ENCODE measurements at regions not wholly inside any gene's neighbourhood (a gene's known extent, or its start where the extent isn't known, plus 50 kb on each side); places are given as distances from the start of the nearest gene placed in this dataset.
"Not testable (repeated sequence)": the region's sequence is repeated elsewhere in the genome, so short reads cannot be mapped to it uniquely, and the experiment has no call there.

DNA sequence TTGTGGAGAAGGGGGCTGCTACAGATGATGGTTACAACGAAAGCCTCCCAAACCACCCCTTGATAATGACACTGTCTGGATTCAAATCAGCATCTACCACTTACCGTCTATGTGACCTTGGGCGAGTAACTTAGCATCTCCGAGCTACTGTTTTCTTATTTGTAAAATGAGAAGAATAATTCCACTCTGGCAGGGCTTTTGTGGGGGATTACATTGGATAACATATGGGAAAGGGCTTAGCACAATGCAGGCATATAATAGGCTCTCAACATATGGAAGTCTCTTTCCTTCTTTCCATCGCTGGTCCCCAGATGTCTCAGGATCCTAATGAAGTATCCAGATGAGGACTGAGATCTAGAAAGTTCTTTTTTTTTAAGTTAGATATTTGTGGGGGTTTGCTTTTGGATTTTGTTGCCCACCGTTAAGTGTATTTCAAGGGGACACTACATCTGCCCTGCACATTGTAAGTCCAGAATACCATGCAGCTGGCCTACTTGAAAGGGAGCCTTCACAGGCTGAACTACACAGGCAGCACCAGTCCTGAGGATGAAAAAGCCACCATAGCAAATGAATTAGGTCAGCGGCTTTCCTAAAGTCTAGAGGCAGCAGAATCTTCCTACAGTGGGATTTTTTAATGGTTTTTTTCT, 172.2 kb upstream of the IRF2BP2 start:
- H3K27me3 ChIP-seq (ENCODE audit: control insufficient read depth, insufficient read depth, low read length): peaks cover 3% of the 10 kb centered on the region
- no peak overlapping the region for H3K4me3 ChIP-seq (ENCODE audit: low read length)
- no peak overlapping the region for H3K9ac ChIP-seq (ENCODE audit: low read length)
- H3K9me3 ChIP-seq (ENCODE audit: control insufficient read depth, low read length): no peaks in the 10 kb centered on the region
- H3K36me3 ChIP-seq (ENCODE audit: control insufficient read depth, insufficient read depth, low read length): no peaks in the 10 kb centered on the region
- H3K4me1 ChIP-seq (ENCODE audit: control insufficient read depth, insufficient read depth, low read length): no peaks in the 10 kb centered on the region

DNA sequence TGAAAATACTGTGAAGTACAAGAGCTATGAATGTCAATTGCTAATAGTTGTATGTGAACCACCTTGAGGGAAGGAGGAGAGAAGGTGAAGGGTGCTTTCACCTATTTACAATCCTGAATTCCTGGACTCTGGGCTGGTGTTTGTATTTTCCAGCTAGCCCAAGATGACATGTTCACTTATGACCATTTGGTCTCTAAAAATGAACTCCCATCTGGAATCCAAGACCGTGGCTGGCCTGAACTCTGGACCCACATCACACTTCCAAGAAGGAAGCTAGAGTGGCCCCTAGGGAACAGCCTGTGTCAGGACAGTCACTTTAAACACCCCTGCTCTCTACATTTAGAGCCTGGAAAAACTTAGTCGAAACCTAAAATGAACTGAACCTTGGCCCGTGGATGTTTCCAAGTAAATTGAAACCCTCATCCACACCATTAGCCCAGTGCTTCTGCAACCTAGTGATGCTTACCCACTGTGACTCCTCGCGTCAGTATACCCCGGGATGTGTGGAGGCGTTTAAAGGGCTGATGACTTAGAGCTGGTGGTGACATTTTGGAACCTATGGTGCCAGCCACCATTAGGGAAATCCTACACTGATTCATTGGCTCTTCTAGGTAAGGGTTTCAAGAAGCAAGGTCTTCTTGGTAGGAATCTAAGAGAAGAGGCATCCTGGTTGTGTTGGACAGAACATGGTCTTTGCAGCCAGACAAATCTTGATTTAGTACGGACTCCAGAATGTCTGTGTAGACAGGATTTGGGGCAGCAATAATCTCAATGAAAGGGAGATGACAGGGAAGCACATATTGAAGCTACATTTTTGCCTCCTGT, 171.5 kb upstream of the IRF2BP2 start:
- no peaks in the 10 kb centered on the region for H3K9me3 ChIP-seq (ENCODE audit: control insufficient read depth, low read length)
- H3K9ac ChIP-seq (ENCODE audit: low read length): no peak overlapping the region
- H3K27me3 ChIP-seq (ENCODE audit: control insufficient read depth, insufficient read depth, low read length): peaks cover 10% of the 10 kb centered on the region
- H3K4me1 ChIP-seq (ENCODE audit: control insufficient read depth, insufficient read depth, low read length): no peaks in the 10 kb centered on the region
- H3K4me3 ChIP-seq (ENCODE audit: low read length): no peak overlapping the region
- H3K36me3 ChIP-seq (ENCODE audit: control insufficient read depth, insufficient read depth, low read length): no peaks in the 10 kb centered on the region

DNA sequence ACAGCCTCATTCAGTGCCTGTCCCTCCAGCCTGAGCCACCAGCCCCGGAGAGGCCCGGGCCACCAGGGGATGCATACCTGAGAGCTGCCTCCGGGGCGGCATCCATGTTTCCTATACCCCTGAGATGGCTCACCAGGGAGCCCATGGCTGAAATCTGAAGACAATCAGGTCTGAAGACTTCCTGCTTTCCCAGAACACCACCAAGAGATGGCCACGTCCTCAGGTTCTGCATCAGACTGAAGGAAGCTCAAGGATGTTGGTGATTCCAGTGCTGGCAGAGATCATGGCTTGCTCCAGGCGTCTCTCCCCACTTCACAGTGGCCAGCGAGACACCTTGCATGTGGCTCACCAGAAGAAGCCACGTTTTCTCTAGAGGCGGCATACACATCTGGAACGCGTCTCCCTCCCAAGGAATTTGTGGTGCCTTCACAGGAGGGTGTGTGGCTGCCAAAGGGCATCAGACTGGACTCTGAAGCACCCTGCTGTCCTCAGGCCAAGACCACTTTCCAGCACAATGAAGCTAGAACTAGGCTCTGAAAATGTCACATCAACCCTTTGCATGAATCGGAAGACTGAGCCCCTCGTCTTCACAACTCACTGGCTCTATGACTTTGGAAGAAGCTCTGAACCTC, 170.7 kb upstream of the IRF2BP2 start:
- no peaks in the 10 kb centered on the region for H3K36me3 ChIP-seq (ENCODE audit: control insufficient read depth, insufficient read depth, low read length)
- H3K4me1 ChIP-seq (ENCODE audit: control insufficient read depth, insufficient read depth, low read length): no peaks in the 10 kb centered on the region
- H3K4me3 ChIP-seq (ENCODE audit: low read length): no peak overlapping the region
- no peaks in the 10 kb centered on the region for H3K9me3 ChIP-seq (ENCODE audit: control insufficient read depth, low read length)
- H3K9ac ChIP-seq (ENCODE audit: low read length): no peak overlapping the region
- peaks cover 10% of the 10 kb centered on the region for H3K27me3 ChIP-seq (ENCODE audit: control insufficient read depth, insufficient read depth, low read length)

DNA sequence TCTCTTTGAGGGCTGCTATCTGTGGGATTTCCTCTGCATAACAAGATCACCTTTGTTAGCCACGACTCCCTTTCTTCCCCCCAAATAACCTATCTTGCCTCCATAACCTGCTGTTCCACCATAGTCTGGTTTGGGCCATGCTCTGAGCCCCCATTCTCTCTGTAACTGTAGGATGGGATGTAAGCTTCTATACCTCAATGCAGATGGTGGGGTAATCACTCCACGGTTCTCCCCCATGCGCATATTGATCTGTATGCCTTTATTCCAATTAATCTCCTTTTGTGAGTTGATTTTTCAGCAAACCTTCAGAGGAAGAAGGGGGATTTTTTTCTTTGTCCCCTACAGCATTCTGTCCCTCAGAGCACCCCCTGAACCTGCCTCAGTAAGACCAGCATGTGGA, 170.1 kb upstream of the IRF2BP2 start:
- no peaks in the 10 kb centered on the region for H3K36me3 ChIP-seq (ENCODE audit: control insufficient read depth, insufficient read depth, low read length)
- no peaks in the 10 kb centered on the region for H3K4me1 ChIP-seq (ENCODE audit: control insufficient read depth, insufficient read depth, low read length)
- H3K9ac ChIP-seq (ENCODE audit: low read length): no peak overlapping the region
- no peak overlapping the region for H3K4me3 ChIP-seq (ENCODE audit: low read length)
- H3K27me3 ChIP-seq (ENCODE audit: control insufficient read depth, insufficient read depth, low read length): peaks cover 10% of the 10 kb centered on the region
- H3K9me3 ChIP-seq (ENCODE audit: control insufficient read depth, low read length): no peaks in the 10 kb centered on the region

DNA sequence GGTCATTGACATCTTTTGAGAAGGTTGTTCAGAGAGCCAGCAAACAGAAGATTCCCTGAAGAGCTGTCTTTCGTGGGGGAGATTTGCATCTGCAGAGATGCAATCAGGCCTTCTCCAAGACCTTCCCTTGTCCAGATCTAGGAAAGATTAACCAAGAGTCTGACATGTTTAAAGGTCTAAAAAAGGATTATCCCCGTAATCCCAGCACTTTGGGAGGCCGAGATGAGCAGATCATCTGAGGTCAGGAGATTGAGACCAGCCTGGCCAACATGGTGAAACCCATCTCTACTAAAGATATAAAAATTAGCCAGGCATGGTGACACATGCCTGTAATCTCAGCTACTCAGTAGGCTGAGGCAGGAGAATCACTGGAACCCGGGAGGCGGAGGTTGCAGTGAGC, 169.6 kb upstream of the IRF2BP2 start:
- H3K9me3 ChIP-seq (ENCODE audit: control insufficient read depth, low read length); H3K36me3 ChIP-seq (ENCODE audit: control insufficient read depth, insufficient read depth, low read length); H3K9ac ChIP-seq (ENCODE audit: low read length); H3K4me1 ChIP-seq (ENCODE audit: control insufficient read depth, insufficient read depth, low read length); H3K4me3 ChIP-seq (ENCODE audit: low read length): not testable (repeated sequence)
- H3K27me3 ChIP-seq (ENCODE audit: control insufficient read depth, insufficient read depth, low read length): peaks cover 10% of the 10 kb centered on the region

DNA sequence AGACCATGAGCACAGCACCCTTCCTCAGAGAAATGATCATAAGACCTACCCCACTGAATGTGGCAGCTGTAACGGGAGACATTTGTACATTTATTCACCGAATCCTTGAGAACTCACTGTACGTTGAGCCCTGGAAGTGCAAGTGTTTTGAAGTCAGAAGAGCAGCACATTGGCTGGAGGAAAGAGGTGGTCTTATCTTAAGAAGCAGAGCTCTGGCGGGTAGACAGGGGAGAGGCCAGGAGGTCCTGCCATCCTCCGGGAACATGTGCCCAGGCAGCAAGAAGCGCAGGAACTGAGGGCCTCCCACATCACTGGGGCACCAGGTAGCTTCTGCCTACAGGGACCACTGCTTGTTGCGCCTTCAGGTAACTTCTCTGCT, 169.2 kb upstream of the IRF2BP2 start:
- Histone ChIP-seq H3K9me3 (ENCODE audit: control insufficient read depth, low read length) (no peaks in the 10 kb centered on the region), H3K4me3 (ENCODE audit: low read length) (no peak overlapping the region), H3K36me3 (ENCODE audit: control insufficient read depth, insufficient read depth, low read length) (no peaks in the 10 kb centered on the region), H3K27me3 (ENCODE audit: control insufficient read depth, insufficient read depth, low read length) (peaks cover 10% of the 10 kb centered on the region), H3K9ac (ENCODE audit: low read length) (no peak overlapping the region), H3K4me1 (ENCODE audit: control insufficient read depth, insufficient read depth, low read length) (no peaks in the 10 kb centered on the region)

DNA sequence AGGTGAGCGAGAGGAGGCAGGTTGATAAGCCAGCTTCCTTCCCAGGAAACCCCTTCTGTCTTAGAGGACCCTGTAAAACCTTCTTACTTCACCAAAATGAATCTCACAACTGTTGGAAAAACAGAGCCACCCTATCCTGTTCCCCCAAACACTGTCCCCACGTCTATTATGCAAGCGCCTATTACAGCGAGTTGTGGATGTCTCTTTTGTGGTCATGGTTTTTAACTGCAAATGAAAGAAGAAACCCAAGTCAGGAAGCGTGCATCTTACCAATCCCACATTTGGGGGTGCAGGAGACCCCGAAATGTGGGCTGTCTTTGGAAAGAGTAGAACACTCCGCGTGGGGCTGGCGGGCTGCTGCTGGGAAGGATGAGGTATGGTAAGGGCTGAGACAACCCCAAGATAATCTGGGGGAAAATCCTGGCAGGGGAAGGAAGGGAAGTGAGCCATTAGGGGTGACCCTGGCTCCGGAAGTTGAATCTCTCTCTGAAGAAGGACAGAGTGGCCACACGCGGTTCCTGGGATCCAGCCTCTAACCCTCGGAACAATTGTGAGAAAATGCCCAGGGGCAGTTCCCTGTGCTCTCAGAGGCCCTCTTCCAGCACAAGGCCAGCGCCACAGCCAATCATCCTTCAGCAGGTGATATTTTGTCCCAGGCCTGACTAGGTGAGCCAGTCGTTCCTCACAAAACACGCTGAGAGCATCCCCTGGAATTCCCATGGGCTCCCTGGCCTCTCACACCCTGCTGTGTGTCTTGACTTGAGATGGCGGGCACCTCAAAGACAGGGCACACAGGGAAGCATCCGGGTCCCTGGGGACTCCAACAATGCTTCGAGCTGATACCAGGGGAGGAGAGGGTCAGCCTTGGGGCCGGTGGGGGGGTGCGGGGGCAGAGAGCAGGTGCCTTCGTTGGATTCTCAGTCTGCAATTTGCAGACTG, 168.5 kb upstream of the IRF2BP2 start:
- Histone ChIP-seq H3K4me1 (ENCODE audit: control insufficient read depth, insufficient read depth, low read length) (no peaks in the 10 kb centered on the region), H3K36me3 (ENCODE audit: control insufficient read depth, insufficient read depth, low read length) (no peaks in the 10 kb centered on the region), H3K4me3 (ENCODE audit: low read length) (no peak overlapping the region), H3K27me3 (ENCODE audit: control insufficient read depth, insufficient read depth, low read length) (peaks cover 10% of the 10 kb centered on the region), H3K9me3 (ENCODE audit: control insufficient read depth, low read length) (no peaks in the 10 kb centered on the region), H3K9ac (ENCODE audit: low read length) (no peak overlapping the region)

DNA sequence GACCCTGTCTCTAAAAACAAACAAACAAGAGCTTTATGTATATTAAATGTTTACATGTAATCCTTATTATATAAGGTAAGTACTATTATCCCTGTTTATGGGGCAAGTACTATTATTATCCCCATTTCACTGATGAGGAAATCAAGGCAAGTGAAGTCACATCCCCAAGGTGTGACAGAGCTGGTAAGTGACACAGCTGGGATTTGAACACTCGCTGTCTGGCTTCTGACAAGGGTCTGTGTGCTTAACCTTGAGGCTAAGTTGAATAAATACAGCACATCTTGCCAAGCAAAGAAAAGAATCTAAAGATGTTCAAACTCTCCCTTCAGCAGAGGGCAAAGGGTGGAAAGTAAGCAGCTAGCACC, 167.9 kb upstream of the IRF2BP2 start:
- Histone ChIP-seq H3K36me3 (ENCODE audit: control insufficient read depth, insufficient read depth, low read length) (no peaks in the 10 kb centered on the region), H3K9me3 (ENCODE audit: control insufficient read depth, low read length) (no peaks in the 10 kb centered on the region), H3K4me3 (ENCODE audit: low read length) (no peak overlapping the region), H3K27me3 (ENCODE audit: control insufficient read depth, insufficient read depth, low read length) (peaks cover 10% of the 10 kb centered on the region), H3K4me1 (ENCODE audit: control insufficient read depth, insufficient read depth, low read length) (no peaks in the 10 kb centered on the region), H3K9ac (ENCODE audit: low read length) (no peak overlapping the region)

DNA sequence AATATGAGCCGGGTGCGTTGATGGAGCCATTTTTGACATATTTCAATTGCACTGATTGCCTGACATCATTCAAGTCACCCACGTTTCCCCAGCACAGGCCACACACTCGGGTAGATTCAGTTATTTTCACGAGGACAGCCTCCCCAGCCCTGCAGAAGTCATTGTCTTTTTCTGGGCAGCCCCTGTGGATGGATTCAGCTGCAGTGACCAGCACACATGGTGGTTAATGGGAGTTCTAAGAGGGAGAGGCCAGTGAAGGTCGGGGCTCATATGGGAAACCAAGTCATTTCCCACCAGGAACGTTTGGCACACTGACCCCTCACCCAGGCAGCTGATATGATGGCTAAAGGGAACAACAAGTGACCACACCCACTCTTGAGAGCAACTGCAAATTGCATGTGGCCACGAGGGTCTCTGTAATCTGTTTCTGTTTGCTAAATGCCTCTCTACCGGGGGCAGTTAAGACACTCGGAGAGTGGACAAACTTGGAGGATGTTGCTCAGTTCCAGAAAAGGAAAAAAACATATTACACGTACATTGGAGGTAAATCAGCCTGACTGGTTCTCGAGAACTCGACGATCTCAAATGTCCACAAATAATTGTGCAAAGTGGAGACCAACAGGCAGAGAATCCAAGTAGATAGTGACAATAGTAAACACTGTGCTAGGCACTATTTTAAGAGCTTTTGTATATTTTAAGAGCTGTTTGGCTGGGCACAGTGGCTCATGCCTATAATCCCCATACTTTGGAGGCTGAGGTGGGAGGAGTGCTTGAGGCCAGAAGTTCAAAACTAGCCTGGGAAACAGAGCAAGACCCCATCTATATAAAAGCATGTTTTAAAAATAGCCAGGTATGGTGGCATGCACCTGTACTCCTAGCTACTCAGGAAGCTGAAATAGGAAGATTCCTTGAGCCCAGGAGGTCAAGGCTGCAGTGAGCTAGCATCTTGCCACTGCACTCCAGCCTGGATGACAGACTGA, 167.2 kb upstream of the IRF2BP2 start:
- Histone ChIP-seq H3K27me3 (ENCODE audit: control insufficient read depth, insufficient read depth, low read length) (peaks cover 10% of the 10 kb centered on the region), H3K4me1 (ENCODE audit: control insufficient read depth, insufficient read depth, low read length) (peaks cover 7% of the 10 kb centered on the region), H3K36me3 (ENCODE audit: control insufficient read depth, insufficient read depth, low read length) (no peaks in the 10 kb centered on the region), H3K9ac (ENCODE audit: low read length) (no peak overlapping the region), H3K9me3 (ENCODE audit: control insufficient read depth, low read length) (no peaks in the 10 kb centered on the region), H3K4me3 (ENCODE audit: low read length) (no peak overlapping the region)

DNA sequence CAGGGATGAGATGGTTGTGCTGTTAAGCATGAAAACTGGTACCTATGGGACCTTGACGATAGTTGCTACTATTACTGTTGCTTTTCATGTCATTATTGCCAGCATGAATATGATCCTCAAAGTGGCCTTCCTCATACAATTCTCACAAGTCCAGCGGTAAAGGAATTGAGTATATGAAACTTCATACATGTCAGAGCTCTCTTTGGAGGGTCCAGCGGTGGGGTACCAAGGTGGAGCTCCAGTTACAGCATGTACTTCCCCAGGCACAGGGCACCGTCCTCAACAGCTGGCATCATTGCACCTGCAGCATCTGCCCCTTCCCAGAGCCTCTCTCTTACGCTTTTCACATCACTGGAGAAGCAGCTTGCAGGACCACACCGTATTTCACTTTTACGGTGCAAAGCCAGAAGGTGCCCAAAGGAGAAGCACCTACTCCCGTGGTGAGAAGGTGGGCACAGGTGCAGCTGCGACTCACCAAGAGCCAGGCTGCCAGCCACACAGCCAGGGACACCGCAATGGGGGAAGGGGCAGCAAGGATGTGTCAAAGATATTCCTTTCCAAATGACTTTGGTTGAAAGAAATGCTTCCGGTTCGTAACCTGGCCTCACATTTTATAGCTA, 166.4 kb upstream of the IRF2BP2 start:
- Histone ChIP-seq H3K36me3 (ENCODE audit: control insufficient read depth, insufficient read depth, low read length) (no peaks in the 10 kb centered on the region), H3K27me3 (ENCODE audit: control insufficient read depth, insufficient read depth, low read length) (peaks cover 10% of the 10 kb centered on the region)

More for the DNA sequence above, 166.4 kb upstream of the IRF2BP2 start:
- H3K9ac ChIP-seq (ENCODE audit: low read length): no peak overlapping the region
- H3K9me3 ChIP-seq (ENCODE audit: control insufficient read depth, low read length): no peaks in the 10 kb centered on the region
- H3K4me3 ChIP-seq (ENCODE audit: low read length): no peak overlapping the region
- peaks cover 14% of the 10 kb centered on the region for H3K4me1 ChIP-seq (ENCODE audit: control insufficient read depth, insufficient read depth, low read length)
